HepG2 (cell line): ENCODE measurements at regions not wholly inside any gene's neighbourhood (a gene's known extent, or its start where the extent isn't known, plus 50 kb on each side); places are given as distances from the start of the nearest gene placed in this dataset.

Experiments
- ATAC-seq: fragments of 200-7000 bp; cut with Tn5 transposase; 3 replicates; pipeline ENCODE4 v1.9.1; 2020; ENCODE audit warnings: mild to moderate bottlenecking, moderate library complexity
- BruUV-seq: library from RNA; stranded (reverse); fragments of 400-500 nt; replicated peaks from 2 replicates; lab custom pipeline; 2021; lab: Mats Ljungman, UMichigan
- CTCF ChIA-PET: fragments of 300-600 bp; formaldehyde crosslinking; extraction: SDS; loops from one replicate; lab custom pipeline; 2021; ENCODE audit warnings: low total read pairs, inconsistent platforms, low intra/inter-chr PET ratio; lab: Yijun Ruan, JAX
- POLR2A ChIA-PET: fragments of 350-600 bp; sonication (Branson Sonifier 250); formaldehyde crosslinking; loops from one replicate; lab custom pipeline; 2020; ENCODE audit warnings: antibody characterized with exemption, inconsistent platforms; lab: Yijun Ruan, JAX
- DNase-seq: peaks from one replicate; pipeline ENCODE4 v3.0.0-alpha.2; 2015; ENCODE audit warnings: low spot score
- FAIRE-seq: peaks from 3 replicates; lab custom pipeline; 2011; peaks lifted over from hg19 to GRCh38; lab: Jason Lieb, UNC
- H2AFZ ChIP-seq: one replicate; pipeline ENCODE4 v1.6.1; 2011; ENCODE audit warnings: low read length, inconsistent platforms
- H3K27ac ChIP-seq: fragments of 300-600 bp; 3 replicates; pipeline ENCODE4 v1.8.0; 2011; ENCODE audit warnings: mixed run types, mild to moderate bottlenecking, mixed read lengths, low read length, inconsistent platforms; ENCODE audit not compliant: insufficient read depth; ENCODE audit errors: extremely low read length
- H3K27me3 ChIP-seq, 2 experiments: fragments of 200-600 bp in 1 of 2; 2 replicates in 1 of 2; 3 replicates in 1 of 2; pipeline versions ENCODE4 v1.6.0 to v1.8.0; 2011; ENCODE audit warnings: low read length in 2 of 2, mild to moderate bottlenecking in 2 of 2, moderate library complexity in 2 of 2, inconsistent platforms in 1 of 2; ENCODE audit not compliant: insufficient read depth in 2 of 2, control insufficient read depth in 1 of 2
- H3K36me3 ChIP-seq, 2 experiments: fragments of 200-600 bp in 1 of 2; replicated peaks in 1 of 2; 2 replicates in 1 of 2; 3 replicates in 1 of 2; pipeline versions ENCODE4 v1.5.1 to v1.8.0; 2011; ENCODE audit warnings: low read length in 2 of 2, inconsistent platforms in 1 of 2; ENCODE audit not compliant: insufficient read depth in 2 of 2, control insufficient read depth in 1 of 2
- H3K4me1 ChIP-seq: 2 replicates; pipeline ENCODE4 v1.5.1; 2012; ENCODE audit warnings: low read length, inconsistent platforms; ENCODE audit not compliant: insufficient read depth
- H3K4me2 ChIP-seq: 2 replicates; pipeline ENCODE4 v1.6.0; 2011; ENCODE audit warnings: low read depth, low read length, inconsistent platforms
- H3K4me3 ChIP-seq, 3 experiments: fragments of 200-600 bp in 1 of 3; sonication (generic), shearing (Covaris generic) in 1 of 3; replicated peaks in 1 of 3; 2 replicates each; pipeline ENCODE4 v1.5.1; 2011 to 2016; ENCODE audit warnings: low read length in 3 of 3, inconsistent platforms in 2 of 3, low read depth in 2 of 3, mild to moderate bottlenecking in 2 of 3, control low read depth in 1 of 3, mixed read lengths in 1 of 3; ENCODE audit not compliant: insufficient read depth in 1 of 3
- H3K79me2 ChIP-seq: one replicate; pipeline ENCODE4 v1.6.1; 2011; ENCODE audit warnings: low read length, inconsistent platforms; ENCODE audit not compliant: insufficient read depth
- H3K9ac ChIP-seq: 2 replicates; pipeline ENCODE4 v1.6.0; 2011; ENCODE audit warnings: mild to moderate bottlenecking, low read depth, low read length, inconsistent platforms; ENCODE audit not compliant: insufficient read depth
- H3K9me3 ChIP-seq: 2 replicates; pipeline ENCODE4 v1.5.1; 2012; ENCODE audit warnings: mild to moderate bottlenecking, low read length
- H4K20me1 ChIP-seq: 2 replicates; pipeline ENCODE4 v1.6.0; 2011; ENCODE audit warnings: inconsistent platforms, mild to moderate bottlenecking, low read length, moderate library complexity; ENCODE audit not compliant: insufficient read depth
- CREBL2 ChIP-seq: sonication (generic); formaldehyde crosslinking; IDR thresholded peaks from 2 replicates; pipeline ENCODE4 v1.8.1; 2023; ENCODE audit warnings: missing genetic modification reagents, mild to moderate bottlenecking, borderline replicate concordance
- E2F1 ChIP-seq: sonication (generic); formaldehyde crosslinking; IDR thresholded peaks from 2 replicates; pipeline ENCODE4 v1.5.0; 2020; ENCODE audit warnings: missing genetic modification reagents
- GMEB1 ChIP-seq: sonication (generic); formaldehyde crosslinking; IDR thresholded peaks from 2 replicates; pipeline ENCODE4 v1.5.1; 2020; ENCODE audit warnings: missing genetic modification reagents, mild to moderate bottlenecking, borderline replicate concordance
- JUND ChIP-seq: sonication (generic); formaldehyde crosslinking; IDR thresholded peaks from 2 replicates; pipeline ENCODE4 v1.8.0; 2022; ENCODE audit warnings: mild to moderate bottlenecking, missing genetic modification reagents
- NCOA5 ChIP-seq: sonication (generic); formaldehyde crosslinking; IDR thresholded peaks from 2 replicates; pipeline ENCODE4 v1.4.0; 2020; ENCODE audit warnings: missing genetic modification reagents
- U2AF2 ChIP-seq: fragments of 200-400 bp; formaldehyde crosslinking; IDR thresholded peaks from 2 replicates; pipeline ENCODE4 v1.6.1; 2017; ENCODE audit warnings: low read depth, mild to moderate bottlenecking, low read length
- WGBS: methylation state at CpG from one replicate; pipeline ENCODE4 v1.1.6; 2017; ENCODE audit warnings: low lambda C conversion rate; 5-methylcytosine and 5-hydroxymethylcytosine counted together
- in situ Hi-C: cut with HindIII; loops from 2 replicates; pipeline ENCODE4 v1.10.0; 2017; ENCODE audit warnings: low pct_unique_long_range_greater_than_20kb; ENCODE audit not compliant: extremely low pct_ligation_motif_present
- intact Hi-C: fragments of 100-400 bp; cut with micrococcal nuclease; formaldehyde crosslinking; loops from one replicate; pipeline ENCODE4 v1.10.0; 2022; ENCODE audit not compliant: unreplicated experiment

GRCh38 chr7:42650701-42651100 is 261.2 kb downstream of the C7orf25 start:
- H2AFZ ChIP-seq, result no peak overlapping the region
- ChIA-PET POLR2A (no interaction called here), CTCF (no interaction called here)
- H3K79me2 ChIP-seq, result no peaks in the 10 kb centered on the region
- no peaks in the 10 kb centered on the region for H3K4me1 ChIP-seq
- H3K9me3 ChIP-seq, result peaks cover 7% of the 10 kb centered on the region
- FAIRE-seq, result no peak
- H3K9ac ChIP-seq, result no peak overlapping the region
- no peak for ATAC-seq
- in situ Hi-C loops (no loop called here), intact Hi-C loops (no loop called here)
- H3K4me3 ChIP-seq, result no peak overlapping the region
- 0% methylated on average over 1 of the region's 1 CpG for WGBS
- TF ChIP-seq GMEB1 (CRISPR knock-in tag), result no peak
- TF ChIP-seq JUND, result no peak
- no peak for TF ChIP-seq U2AF2
- TF ChIP-seq CREBL2 (CRISPR knock-in tag), result no peak
- no peak for TF ChIP-seq E2F1 (CRISPR knock-in tag)
- TF ChIP-seq NCOA5 (CRISPR knock-in tag), result no peak
- no TSS peak for BruUV-seq
- no peaks in the 10 kb centered on the region for H3K27me3 ChIP-seq
- no peak for DNase-seq
- H3K27ac ChIP-seq, result no peak overlapping the region
- no peaks in the 10 kb centered on the region for H4K20me1 ChIP-seq
- H3K36me3 ChIP-seq, result no peaks in the 10 kb centered on the region
- no peak overlapping the region for H3K4me2 ChIP-seq
